ENCODE measurements at regions not wholly inside any gene's neighbourhood (a gene's known extent, or its start where the extent isn't known, plus 50 kb on each side); places are given as distances from the start of the nearest gene placed in this dataset.

- no peak for DNase-seq (ENCODE audit: low spot score)
Measured at GRCh38 chr6:147621263-147621662, 112.8 kb downstream of the SAMD5 start.

GRCh38 chr6:147621961-147622360 is 113.5 kb downstream of the SAMD5 start:
- DNase-seq (ENCODE audit: low spot score), result no peak

- DNase-seq (ENCODE audit: low spot score), result no peak
Measured at GRCh38 chr6:147624946-147625515, 116.5 kb downstream of the SAMD5 start.

DNA sequence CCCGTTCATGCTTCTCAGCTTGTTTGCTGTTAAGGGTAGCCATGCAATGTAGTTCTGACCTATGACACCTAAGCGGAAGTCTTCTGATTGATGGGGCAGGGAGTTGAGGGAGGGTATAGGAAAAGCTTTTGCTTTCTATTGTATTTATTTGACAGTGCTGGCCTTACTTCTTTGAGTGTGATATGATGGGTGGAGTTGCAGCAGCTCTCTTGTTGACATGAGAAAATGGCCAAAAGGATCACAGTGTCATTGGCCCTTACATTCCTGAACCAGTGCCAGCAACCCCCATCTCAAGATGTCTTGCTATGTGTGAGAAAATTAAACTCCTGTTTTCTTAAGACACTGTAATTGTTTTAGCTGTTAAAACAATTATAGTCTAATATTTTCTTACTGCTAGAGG is 117.5 kb downstream of the SAMD5 start:
- DNase-seq (ENCODE audit: low spot score), result no peak

DNA sequence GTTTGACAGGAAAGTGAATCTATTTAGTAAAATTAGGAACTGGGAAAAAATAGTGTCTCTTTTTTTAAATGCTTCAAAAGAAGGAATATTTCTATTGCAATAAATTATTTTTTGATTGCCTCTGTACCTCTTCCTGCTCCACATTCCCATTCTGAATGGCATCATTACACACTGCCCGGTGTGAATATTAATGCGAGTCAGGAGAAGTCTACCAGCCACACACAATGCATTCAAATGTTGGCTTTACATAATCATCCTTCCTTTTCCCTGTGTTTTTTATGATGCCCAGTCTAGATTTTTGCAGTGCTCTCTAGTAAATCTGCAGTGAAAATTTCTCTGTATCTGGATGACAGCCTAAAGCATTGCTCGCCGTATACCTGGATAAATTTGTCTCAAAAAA is 118.9 kb downstream of the SAMD5 start:
- DNase-seq (ENCODE audit: low spot score), result no peak

DNA sequence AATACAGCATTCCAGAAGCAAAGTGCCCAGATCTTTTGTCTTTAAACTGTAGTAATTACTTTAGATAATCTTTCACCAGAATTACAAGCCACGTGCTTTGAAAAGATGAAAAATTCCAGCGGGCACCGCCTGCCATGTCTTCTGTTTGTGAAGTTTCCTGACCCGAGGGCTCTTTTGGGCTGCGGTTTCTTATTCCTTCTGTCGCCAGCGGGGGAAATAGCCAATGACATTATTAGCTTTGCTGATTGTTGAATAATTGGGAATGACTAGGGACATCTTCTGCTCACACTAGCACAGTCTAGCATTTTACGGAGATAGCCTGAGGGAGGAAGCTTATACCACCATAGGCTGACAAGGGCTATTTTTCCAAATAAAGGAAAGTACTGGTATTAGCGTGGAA is 124.7 kb downstream of the SAMD5 start:
- DNase-seq (ENCODE audit: low spot score), result no peak

DNA sequence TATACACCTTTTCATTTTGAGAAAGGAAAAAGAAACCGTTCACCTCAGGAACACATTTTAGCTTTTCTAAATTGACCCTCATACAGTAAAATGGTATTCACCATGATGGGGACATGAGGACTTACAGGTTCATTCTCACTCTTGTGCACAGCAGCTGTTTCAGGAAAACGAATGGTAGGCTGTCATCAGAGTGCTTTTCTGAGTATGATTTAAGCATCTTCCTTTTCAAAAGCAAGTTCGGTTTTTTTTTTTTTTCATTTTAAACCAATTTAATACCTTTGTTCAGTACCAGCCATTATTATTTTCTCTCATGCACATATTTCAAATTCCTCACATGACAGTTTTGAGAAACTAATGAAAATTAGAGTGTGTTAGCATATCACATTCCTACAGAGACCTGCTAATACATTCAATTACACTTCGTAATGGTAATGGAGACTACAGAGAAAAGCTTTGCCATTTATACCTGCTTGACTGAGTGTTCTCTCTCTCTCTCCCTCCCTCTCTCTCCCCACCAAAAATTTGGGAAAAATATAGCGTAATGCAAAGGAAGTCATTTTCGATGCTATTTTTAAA is 129.2 kb downstream of the SAMD5 start:
- DNase-seq (ENCODE audit: low spot score), result no peak

- no peak for DNase-seq (ENCODE audit: low spot score)
Measured at GRCh38 chr6:147639279-147639678, 130.8 kb downstream of the SAMD5 start.

GRCh38 chr6:147640606-147641005 is 132.1 kb downstream of the SAMD5 start:
- DNase-seq (ENCODE audit: low spot score), result no peak

DNA sequence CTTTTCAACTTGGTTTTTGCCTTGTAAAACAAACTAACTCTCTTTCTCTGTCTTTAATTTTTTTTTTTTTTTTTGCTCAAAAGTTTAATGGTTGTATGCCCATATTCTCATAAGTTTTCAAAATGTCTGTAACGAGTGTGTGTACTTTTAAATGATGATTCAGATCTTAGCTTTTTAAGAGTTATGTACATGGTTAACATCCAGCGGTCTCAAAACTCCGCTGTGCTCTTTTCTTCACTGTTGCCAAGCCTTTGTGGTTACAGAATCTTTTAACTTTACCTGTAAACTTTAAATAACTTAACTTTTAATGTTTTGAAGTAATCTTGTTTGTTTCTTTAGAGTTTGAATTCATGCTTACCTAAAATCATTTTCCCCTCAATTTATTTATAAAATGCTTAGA is 133.0 kb downstream of the SAMD5 start:
- no peak for DNase-seq (ENCODE audit: low spot score)

- peak; percentile 48 for DNase-seq (ENCODE audit: low spot score)
Measured at GRCh38 chr6:147642458-147642857, 134.0 kb downstream of the SAMD5 start.

DNA sequence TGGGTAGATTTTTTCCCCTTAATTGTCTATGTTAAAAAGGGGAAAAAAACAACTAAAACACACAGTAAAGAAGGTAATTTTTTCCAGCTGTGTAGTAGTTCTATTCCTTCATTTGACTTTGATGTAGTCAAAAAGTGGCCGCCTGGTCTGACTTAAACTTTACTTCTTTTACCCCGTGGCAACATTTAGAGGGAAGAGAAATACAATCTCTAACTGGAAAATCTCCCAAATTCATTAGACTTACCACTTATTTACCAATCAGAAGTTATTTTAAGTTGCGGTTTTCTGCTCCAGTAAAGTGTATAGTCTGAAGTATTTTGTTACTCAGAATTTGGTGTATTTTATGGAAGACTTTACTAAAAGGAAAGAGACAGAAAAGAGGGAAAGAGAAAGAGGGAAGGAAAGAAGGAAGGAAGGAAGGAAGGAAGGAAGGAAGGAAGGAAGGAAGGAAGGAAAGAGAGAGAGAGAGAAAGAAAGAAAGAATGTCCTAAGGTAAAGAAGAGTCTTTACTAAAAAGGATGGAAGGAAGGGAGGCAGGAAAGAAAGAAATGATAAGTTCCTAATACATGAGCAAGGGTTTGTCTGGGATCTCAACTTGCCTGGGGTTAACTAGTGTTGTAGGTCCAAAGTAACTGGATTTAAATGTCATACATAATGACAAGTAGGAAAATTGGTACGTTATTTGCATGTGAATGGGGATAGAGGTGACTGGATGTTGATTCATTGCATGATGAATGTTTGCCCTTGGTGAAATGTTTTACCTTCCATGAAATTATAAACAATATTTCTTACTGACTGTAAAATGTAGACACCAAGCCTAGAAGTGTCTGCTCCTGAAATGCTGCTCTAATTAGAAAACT is 135.1 kb downstream of the SAMD5 start:
- DNase-seq (ENCODE audit: low spot score), result no peak

GRCh38 chr6:147648916-147649315 is 140.4 kb downstream of the SAMD5 start:
- no peak for DNase-seq (ENCODE audit: low spot score)

GRCh38 chr6:147651249-147652063 is 143.0 kb downstream of the SAMD5 start:
- DNase-seq (ENCODE audit: low spot score), result no peak

DNA sequence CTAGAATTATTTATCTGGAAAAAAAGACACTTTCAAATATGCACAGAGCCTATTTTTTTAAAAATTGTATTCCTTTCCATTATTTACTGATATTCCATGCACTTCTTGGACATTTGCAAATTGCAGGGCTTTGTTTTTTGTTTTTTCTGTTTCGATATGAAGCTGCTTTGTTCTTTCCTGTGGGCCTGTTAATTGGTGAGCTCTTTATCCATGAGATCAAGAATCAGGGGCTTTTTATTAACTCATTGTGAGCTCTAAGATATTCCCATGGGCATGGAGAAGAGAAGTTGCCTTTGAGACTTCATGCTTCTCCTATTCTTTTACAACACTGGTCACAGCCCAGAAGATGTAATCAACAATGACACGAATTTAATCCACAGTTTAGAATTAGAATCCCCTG is 145.1 kb downstream of the SAMD5 start:
- no peak for DNase-seq (ENCODE audit: low spot score)

- DNase-seq (ENCODE audit: low spot score), result no peak
Measured at GRCh38 chr6:147654103-147654845, 145.8 kb downstream of the SAMD5 start.

GRCh38 chr6:147660334-147661311 is 152.1 kb downstream of the SAMD5 start:
- DNase-seq (ENCODE audit: low spot score), result no peak

- DNase-seq (ENCODE audit: low spot score), result no peak
Measured at GRCh38 chr6:147662646-147663045, 154.2 kb downstream of the SAMD5 start.

GRCh38 chr6:147664092-147664491 is 155.6 kb downstream of the SAMD5 start:
- no peak for DNase-seq (ENCODE audit: low spot score)

GRCh38 chr6:147666255-147666654 is 157.8 kb downstream of the SAMD5 start:
- DNase-seq (ENCODE audit: low spot score), result no peak

DNA sequence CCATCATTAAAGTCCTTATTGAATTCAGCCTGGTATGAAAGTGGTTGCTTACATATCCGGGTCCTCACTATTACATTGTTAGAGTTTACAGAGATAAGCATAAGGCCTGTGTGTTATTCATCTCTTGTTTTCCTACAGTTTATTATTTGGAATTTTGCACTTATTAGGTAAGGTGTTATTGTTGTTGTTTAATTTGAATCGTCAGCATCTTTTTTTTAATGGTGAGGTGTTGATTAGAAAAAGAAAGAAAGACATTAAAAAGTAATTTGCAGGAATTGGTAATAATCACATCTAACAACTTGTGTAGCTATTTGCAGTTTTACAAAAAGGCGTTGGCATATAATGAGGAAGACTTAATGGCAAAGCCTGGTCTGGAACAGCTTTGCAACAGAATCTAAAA is 158.6 kb downstream of the SAMD5 start:
- DNase-seq (ENCODE audit: low spot score), result no peak

All from LoVo (cell line).